ENCODE measurements at regions not wholly inside any gene's neighbourhood (a gene's known extent, or its start where the extent isn't known, plus 50 kb on each side); places are given as distances from the start of the nearest gene placed in this dataset.

- no peak for DNase-seq (ENCODE audit: low read depth)
- H3K4me3 ChIP-seq (ENCODE audit: low read depth, low read length) = no peak overlapping the region
- TF ChIP-seq, protein P1, sequence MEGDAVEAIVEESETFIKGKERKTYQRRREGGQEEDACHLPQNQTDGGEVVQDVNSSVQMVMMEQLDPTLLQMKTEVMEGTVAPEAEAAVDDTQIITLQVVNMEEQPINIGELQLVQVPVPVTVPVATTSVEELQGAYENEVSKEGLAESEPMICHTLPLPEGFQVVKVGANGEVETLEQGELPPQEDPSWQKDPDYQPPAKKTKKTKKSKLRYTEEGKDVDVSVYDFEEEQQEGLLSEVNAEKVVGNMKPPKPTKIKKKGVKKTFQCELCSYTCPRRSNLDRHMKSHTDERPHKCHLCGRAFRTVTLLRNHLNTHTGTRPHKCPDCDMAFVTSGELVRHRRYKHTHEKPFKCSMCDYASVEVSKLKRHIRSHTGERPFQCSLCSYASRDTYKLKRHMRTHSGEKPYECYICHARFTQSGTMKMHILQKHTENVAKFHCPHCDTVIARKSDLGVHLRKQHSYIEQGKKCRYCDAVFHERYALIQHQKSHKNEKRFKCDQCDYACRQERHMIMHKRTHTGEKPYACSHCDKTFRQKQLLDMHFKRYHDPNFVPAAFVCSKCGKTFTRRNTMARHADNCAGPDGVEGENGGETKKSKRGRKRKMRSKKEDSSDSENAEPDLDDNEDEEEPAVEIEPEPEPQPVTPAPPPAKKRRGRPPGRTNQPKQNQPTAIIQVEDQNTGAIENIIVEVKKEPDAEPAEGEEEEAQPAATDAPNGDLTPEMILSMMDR (IDR thresholded peaks at IDR 0.05; ENCODE audit: low read depth, low read length, missing control alignments) = no peak
Observed at GRCh38 chrX:8033175-8033574, 106.0 kb upstream of the PNPLA4 start.

- H3K4me3 ChIP-seq (ENCODE audit: low read depth, low read length) = no peak overlapping the region
- TF ChIP-seq, protein P1 (IDR thresholded peaks at IDR 0.05; ENCODE audit: low read depth, low read length, missing control alignments) = no peak
- DNase-seq (ENCODE audit: low read depth) = no peak
Observed at GRCh38 chrX:8030361-8030760, 103.1 kb upstream of the PNPLA4 start.

- no peak for DNase-seq (ENCODE audit: low read depth)
- no peak overlapping the region for H3K4me3 ChIP-seq (ENCODE audit: low read depth, low read length)
- TF ChIP-seq, protein P1 (IDR thresholded peaks at IDR 0.05; ENCODE audit: low read depth, low read length, missing control alignments) = no peak
Observed at GRCh38 chrX:8027827-8028226, 100.6 kb upstream of the PNPLA4 start.

DNA sequence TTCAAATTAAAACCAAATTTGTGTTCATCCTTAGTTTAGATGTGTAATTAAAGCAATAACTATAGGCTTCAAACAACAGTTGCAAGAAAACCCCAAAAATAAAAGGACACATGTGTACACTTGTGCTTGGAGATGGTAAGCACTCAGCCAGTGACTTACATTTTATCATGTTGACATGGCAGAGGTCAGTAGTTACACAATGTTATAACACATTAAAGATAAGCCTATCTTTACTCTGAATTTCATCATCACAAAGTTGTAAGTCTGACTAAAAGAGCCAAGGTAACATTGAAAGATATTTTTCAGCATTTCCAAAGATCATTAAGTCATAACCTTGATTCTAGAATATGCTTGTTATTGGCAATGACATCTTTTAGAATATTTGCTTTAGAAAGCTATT is 98.5 kb upstream of the PNPLA4 start:
- DNase-seq (ENCODE audit: low read depth) = no peak
- TF ChIP-seq, protein P1 (IDR thresholded peaks at IDR 0.05; ENCODE audit: low read depth, low read length, missing control alignments) = no peak
- H3K4me3 ChIP-seq (ENCODE audit: low read depth, low read length) = no peak overlapping the region

GRCh38 chrX:8018934-8019333 is 91.7 kb upstream of the PNPLA4 start:
- TF ChIP-seq, protein P1 (IDR thresholded peaks at IDR 0.05; ENCODE audit: low read depth, low read length, missing control alignments) = no peak
- no peak for DNase-seq (ENCODE audit: low read depth)
- H3K4me3 ChIP-seq (ENCODE audit: low read depth, low read length) = no peak overlapping the region

DNA sequence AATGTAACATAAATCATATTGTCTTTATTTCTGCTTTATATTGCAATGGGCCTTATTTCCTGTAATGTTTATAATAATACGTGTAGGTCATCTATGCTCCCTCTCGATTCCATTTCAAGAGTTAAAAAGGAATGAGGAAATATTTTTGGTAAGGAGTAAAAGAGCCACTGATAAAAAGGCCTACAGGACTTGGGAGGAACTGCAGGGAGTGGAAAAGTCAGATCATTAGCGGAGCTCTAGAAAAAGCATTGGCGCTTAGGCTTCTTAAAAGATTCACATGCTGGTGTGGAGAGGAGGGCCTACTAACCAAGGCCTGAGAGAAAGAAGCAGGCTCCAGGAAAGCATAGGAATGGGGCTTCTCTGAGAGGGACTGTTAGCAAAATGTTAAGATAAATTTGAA is 82.9 kb upstream of the PNPLA4 start:
- no peak overlapping the region for H3K4me3 ChIP-seq (ENCODE audit: low read depth, low read length)
- DNase-seq (ENCODE audit: low read depth) = no peak
- TF ChIP-seq, protein P1 (IDR thresholded peaks at IDR 0.05; ENCODE audit: low read depth, low read length, missing control alignments) = peak; percentile 11

GRCh38 chrX:8005678-8006347 is 78.6 kb upstream of the PNPLA4 start:
- no peak overlapping the region for H3K4me3 ChIP-seq (ENCODE audit: low read depth, low read length)
- DNase-seq (ENCODE audit: low read depth) = no peak
- TF ChIP-seq, protein P1 (IDR thresholded peaks at IDR 0.05; ENCODE audit: low read depth, low read length, missing control alignments) = no peak

All from GM12864 (cell line).